ENCODE measurements at regions not wholly inside any gene's neighbourhood (a gene's known extent, or its start where the extent isn't known, plus 50 kb on each side); places are given as distances from the start of the nearest gene placed in this dataset.

GRCh38 chr1:87206044-87206831, 122.4 kb upstream of the LMO4 start:
- TF ChIP-seq CTCF (IDR thresholded peaks at IDR 0.05) = no peak
- Mint-ChIP-seq H3K4me1 (peaks cover 31% of the 10 kb centered on the region), H3K4me3 (no peak overlapping the region), H3K36me3 (ENCODE audit: low read depth) (no peaks in the 10 kb centered on the region), H3K9me3 (no peaks in the 10 kb centered on the region), H3K27me3 (ENCODE audit: low read depth, poor library complexity) (peaks cover 5% of the 10 kb centered on the region), H3K27ac (no peak overlapping the region)
- no peak for DNase-seq

GRCh38 chr1:87208080-87208479, 120.6 kb upstream of the LMO4 start:
- Mint-ChIP-seq H3K27me3 (ENCODE audit: low read depth, poor library complexity) (peaks cover 5% of the 10 kb centered on the region), H3K4me3 (no peak overlapping the region), H3K36me3 (ENCODE audit: low read depth) (no peaks in the 10 kb centered on the region), H3K4me1 (peaks cover 16% of the 10 kb centered on the region), H3K9me3 (no peaks in the 10 kb centered on the region), H3K27ac (no peak overlapping the region)
- no peak for DNase-seq
- no peak for TF ChIP-seq CTCF (IDR thresholded peaks at IDR 0.05)

GRCh38 chr1:87208931-87209330, 119.7 kb upstream of the LMO4 start:
- no peak for TF ChIP-seq CTCF (IDR thresholded peaks at IDR 0.05)
- no peak overlapping the region for H3K4me3 Mint-ChIP-seq
- no peaks in the 10 kb centered on the region for H3K36me3 Mint-ChIP-seq (ENCODE audit: low read depth)
- no peak overlapping the region for H3K27ac Mint-ChIP-seq
- DNase-seq = no peak
- no peaks in the 10 kb centered on the region for H3K9me3 Mint-ChIP-seq
- peaks cover 14% of the 10 kb centered on the region for H3K4me1 Mint-ChIP-seq
- peaks cover 5% of the 10 kb centered on the region for H3K27me3 Mint-ChIP-seq (ENCODE audit: low read depth, poor library complexity)

GRCh38 chr1:87210151-87210550, 118.5 kb upstream of the LMO4 start:
- Mint-ChIP-seq H3K27me3 (ENCODE audit: low read depth, poor library complexity) (peaks cover 7% of the 10 kb centered on the region), H3K9me3 (peaks cover 5% of the 10 kb centered on the region), H3K4me1 (peaks cover 2% of the 10 kb centered on the region), H3K27ac (no peak overlapping the region), H3K36me3 (ENCODE audit: low read depth) (no peaks in the 10 kb centered on the region), H3K4me3 (no peak overlapping the region)
- no peak for DNase-seq
- TF ChIP-seq CTCF (IDR thresholded peaks at IDR 0.05) = no peak

GRCh38 chr1:87212431-87213134, 116.1 kb upstream of the LMO4 start:
- TF ChIP-seq CTCF (IDR thresholded peaks at IDR 0.05) = no peak
- Mint-ChIP-seq H3K27ac (no peak overlapping the region), H3K4me3 (no peak overlapping the region), H3K27me3 (ENCODE audit: low read depth, poor library complexity) (peaks cover 7% of the 10 kb centered on the region), H3K36me3 (ENCODE audit: low read depth) (no peaks in the 10 kb centered on the region), H3K4me1 (no peaks in the 10 kb centered on the region), H3K9me3 (peaks cover 14% of the 10 kb centered on the region)
- DNase-seq = no peak
